Choroid plexus epithelial cell (primary cell): ENCODE measurements at regions not wholly inside any gene's neighbourhood (a gene's known extent, or its start where the extent isn't known, plus 50 kb on each side); places are given as distances from the start of the nearest gene placed in this dataset.

Experiments
- DNase-seq: peaks from one replicate; pipeline ENCODE4 v3.0.0-alpha.2; 2010; ENCODE audit warnings: low read depth
- H3K4me3 ChIP-seq: 2 replicates; pipeline ENCODE4 v1.5.1; 2011; ENCODE audit warnings: low read depth, mild to moderate bottlenecking, control low read depth, low read length, moderate library complexity
- CTCF ChIP-seq: conservative IDR thresholded peaks from 2 replicates; pipeline ENCODE4 v1.5.1; 2011; ENCODE audit warnings: low read depth, mild to moderate bottlenecking, control low read depth, inconsistent platforms, low read length, moderate library complexity

DNA sequence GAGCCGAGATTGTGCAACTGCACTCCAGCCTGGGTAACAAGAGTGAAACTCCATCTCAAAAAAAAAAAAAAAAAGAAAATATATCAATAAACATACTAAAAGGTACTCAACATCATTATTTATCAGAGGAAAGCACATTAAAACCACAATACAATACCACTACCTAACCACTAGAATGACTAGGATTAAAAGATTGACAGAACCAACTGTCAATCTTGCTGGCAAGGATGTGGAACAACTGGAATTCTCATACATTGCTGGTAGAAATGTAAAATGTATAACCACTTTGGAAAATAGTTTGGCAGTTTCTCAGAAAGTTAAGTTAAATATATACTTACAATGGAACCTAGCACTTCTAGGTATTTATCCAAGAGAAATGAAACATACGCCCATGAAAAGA lies 88.6 kb downstream of the B3GNT2 start:
- TF ChIP-seq CTCF = no peak
- H3K4me3 ChIP-seq = no peak overlapping the region
- DNase-seq = no peak

- H3K4me3 ChIP-seq = no peak overlapping the region
- DNase-seq = no peak
- no peak for TF ChIP-seq CTCF
These were observed 87.2 kb downstream of the B3GNT2 start for GRCh38 chr2:62283147-62283546.

DNA sequence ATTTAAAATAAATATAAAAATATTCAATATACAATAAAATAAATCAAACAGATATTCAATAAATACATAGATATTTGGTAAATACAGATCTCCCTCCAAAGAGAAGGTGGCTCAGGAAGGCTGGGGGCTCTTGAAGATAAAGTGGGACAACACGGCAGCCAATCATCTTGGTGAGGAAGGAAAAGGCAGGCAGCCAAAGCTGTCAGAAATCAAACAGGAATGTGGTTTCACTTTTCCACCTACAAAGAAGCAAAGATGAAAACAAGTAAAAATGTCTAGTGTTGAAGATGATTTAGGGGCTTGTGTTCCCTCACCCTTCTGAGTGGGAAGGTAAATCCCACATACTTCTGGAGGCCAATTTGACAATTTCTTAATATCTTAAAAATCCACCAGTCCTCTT lies 85.7 kb downstream of the B3GNT2 start:
- DNase-seq = peak; percentile 64
- TF ChIP-seq CTCF = no peak
- no peak overlapping the region for H3K4me3 ChIP-seq

DNA sequence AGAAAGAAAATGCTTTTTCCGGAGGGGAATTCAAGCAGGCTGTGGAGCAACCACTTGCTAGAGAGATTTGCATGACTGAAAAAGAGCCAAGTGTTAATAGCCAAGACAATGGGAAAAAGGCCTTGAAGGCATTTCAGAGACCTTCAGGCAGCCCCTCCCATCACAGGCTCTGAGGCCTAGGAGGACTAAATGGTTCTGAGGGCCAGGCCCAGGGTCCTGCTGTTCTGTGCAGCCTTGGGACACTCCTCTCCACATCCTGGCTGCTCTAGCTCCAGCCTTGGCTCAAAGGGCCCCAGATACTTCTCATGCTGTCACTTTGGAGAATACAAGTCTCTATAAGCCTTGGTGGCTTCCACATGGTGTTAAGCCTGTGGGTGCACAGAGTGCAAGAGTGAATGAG lies 81.8 kb downstream of the B3GNT2 start:
- DNase-seq = no peak
- no peak overlapping the region for H3K4me3 ChIP-seq
- no peak for TF ChIP-seq CTCF
